ENCODE measurements at regions not wholly inside any gene's neighbourhood (a gene's known extent, or its start where the extent isn't known, plus 50 kb on each side); places are given as distances from the start of the nearest gene placed in this dataset.

DNA sequence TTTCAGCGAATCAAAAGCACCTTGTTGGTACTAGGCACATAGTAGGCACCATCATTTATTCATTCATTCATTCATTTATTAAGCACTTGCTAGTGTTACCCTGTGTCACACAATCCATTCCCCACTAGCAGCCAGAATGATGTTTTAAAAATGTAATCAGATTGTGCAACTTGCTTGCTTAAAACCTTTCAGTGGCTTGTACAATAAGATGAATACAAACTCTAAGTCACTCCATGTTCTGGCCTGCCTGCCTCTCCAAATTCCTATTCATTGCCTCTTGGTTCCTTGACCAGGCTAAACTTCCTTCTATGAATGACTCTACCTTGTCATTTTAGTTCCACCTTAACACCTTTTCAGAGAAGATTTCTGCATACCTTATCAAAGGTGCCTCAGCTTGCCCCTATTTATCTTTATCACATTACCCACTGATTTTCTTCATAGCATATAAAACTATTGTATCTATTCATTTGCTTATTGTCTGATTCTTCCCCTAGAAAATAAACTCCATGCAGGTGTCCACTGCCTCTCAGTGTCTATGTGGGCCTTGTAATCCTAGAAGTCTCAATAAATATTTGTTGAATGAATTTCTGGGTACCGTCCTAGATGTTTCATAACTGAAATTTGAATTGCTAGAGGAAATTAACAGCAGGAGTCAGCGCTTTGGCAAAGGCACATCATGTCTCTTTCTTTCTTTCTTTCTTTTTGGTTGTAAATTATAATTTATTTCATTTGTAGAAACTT lies 169.5 kb downstream of the TMEM26 start:
- Histone ChIP-seq H4K20me1 (ENCODE audit: insufficient read depth, poor library complexity, severe bottlenecking) (no peaks in the 10 kb centered on the region), H3K79me2 (no peaks in the 10 kb centered on the region), H2AFZ (no peak overlapping the region), H3K4me2 (no peak overlapping the region), H3K4me1 (ENCODE audit: insufficient read depth) (no peaks in the 10 kb centered on the region), H3K27ac (no peak overlapping the region), H3K9me3 (ENCODE audit: low read depth) (no peaks in the 10 kb centered on the region), H3K4me3 (no peak overlapping the region), H3K27me3 (no peaks in the 10 kb centered on the region), H3K36me3 (replicated peaks; ENCODE audit: insufficient read depth, low read depth) (no peaks in the 10 kb centered on the region), H3K9me2 (replicated peaks; ENCODE audit: insufficient read depth) (no peaks in the 10 kb centered on the region)
- DNase-seq (ENCODE audit: low spot score), result no peak
- WGBS (ENCODE audit: low lambda C conversion rate, missing lambda C conversion rate), result 73% methylated on average over 3 of the region's 3 CpGs
- TF ChIP-seq, protein P1, sequence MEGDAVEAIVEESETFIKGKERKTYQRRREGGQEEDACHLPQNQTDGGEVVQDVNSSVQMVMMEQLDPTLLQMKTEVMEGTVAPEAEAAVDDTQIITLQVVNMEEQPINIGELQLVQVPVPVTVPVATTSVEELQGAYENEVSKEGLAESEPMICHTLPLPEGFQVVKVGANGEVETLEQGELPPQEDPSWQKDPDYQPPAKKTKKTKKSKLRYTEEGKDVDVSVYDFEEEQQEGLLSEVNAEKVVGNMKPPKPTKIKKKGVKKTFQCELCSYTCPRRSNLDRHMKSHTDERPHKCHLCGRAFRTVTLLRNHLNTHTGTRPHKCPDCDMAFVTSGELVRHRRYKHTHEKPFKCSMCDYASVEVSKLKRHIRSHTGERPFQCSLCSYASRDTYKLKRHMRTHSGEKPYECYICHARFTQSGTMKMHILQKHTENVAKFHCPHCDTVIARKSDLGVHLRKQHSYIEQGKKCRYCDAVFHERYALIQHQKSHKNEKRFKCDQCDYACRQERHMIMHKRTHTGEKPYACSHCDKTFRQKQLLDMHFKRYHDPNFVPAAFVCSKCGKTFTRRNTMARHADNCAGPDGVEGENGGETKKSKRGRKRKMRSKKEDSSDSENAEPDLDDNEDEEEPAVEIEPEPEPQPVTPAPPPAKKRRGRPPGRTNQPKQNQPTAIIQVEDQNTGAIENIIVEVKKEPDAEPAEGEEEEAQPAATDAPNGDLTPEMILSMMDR (IDR thresholded peaks at IDR 0.05; ENCODE audit: poor library complexity), result no peak
- no peak for TF ChIP-seq EZH2 (IDR thresholded peaks at IDR 0.05; ENCODE audit: borderline replicate concordance)
- no peak for TF ChIP-seq EZH2phosphoT487 (IDR thresholded peaks at IDR 0.05; ENCODE audit: low read depth, severe bottlenecking, unreplicated experiment)

DNA sequence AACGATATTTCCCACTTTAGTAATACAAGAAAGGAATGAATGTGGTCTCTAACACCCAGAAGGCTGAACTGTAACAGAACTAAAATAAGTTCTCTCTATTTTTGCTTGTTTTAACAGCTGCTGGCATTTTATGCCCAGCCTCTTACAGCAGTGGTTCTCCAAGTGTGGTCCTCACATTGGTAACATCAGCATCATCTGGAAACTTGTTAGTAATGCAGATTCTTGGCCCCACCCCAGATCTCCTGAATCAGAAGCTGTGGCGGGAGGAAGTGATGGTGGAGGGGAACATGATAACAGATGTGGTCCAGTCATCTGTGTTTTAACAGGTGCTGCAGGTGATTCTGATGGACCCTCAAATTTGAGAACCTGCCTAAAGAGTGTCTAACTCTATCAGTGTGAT lies 170.1 kb downstream of the TMEM26 start:
- Histone ChIP-seq H3K4me1 (ENCODE audit: insufficient read depth) (no peaks in the 10 kb centered on the region), H3K4me2 (no peak overlapping the region), H3K36me3 (replicated peaks; ENCODE audit: insufficient read depth, low read depth) (no peaks in the 10 kb centered on the region), H3K27ac (no peak overlapping the region), H3K9me3 (ENCODE audit: low read depth) (no peaks in the 10 kb centered on the region), H4K20me1 (ENCODE audit: insufficient read depth, poor library complexity, severe bottlenecking) (no peaks in the 10 kb centered on the region), H3K4me3 (no peak overlapping the region), H3K27me3 (no peaks in the 10 kb centered on the region), H3K79me2 (no peaks in the 10 kb centered on the region), H3K9me2 (replicated peaks; ENCODE audit: insufficient read depth) (no peaks in the 10 kb centered on the region), H2AFZ (no peak overlapping the region)
- WGBS (ENCODE audit: low lambda C conversion rate, missing lambda C conversion rate), result 94% methylated on average over 2 of the region's 2 CpGs
- DNase-seq (ENCODE audit: low spot score), result no peak
- TF ChIP-seq EZH2 (IDR thresholded peaks at IDR 0.05; ENCODE audit: borderline replicate concordance), result no peak
- TF ChIP-seq, protein P1 (IDR thresholded peaks at IDR 0.05; ENCODE audit: poor library complexity), result no peak
- TF ChIP-seq EZH2phosphoT487 (IDR thresholded peaks at IDR 0.05; ENCODE audit: low read depth, severe bottlenecking, unreplicated experiment), result no peak

DNA sequence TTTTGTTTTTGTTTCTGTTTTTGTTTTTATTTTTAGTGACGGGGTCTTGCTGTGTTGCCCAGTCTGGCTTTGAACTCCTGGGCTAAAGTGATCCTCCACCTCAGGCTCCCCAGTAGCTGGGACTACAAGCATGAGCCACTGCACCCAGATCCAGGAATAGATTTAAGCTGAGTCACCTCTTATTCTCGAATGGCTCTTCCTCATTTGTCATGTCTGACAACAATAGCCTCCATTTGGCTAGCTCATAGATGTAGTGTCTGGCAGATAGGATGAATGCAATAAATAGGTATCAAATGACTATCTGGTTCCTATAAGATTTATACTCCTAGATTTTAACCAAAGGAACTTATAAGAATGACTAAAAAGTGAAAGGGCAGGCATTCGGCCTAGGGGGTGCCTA lies 172.9 kb downstream of the TMEM26 start:
- no peak overlapping the region for H3K4me3 ChIP-seq

More for the DNA sequence above, 172.9 kb downstream of the TMEM26 start:
- Histone ChIP-seq H3K27ac (no peak overlapping the region), H3K79me2 (no peaks in the 10 kb centered on the region), H3K36me3 (replicated peaks; ENCODE audit: insufficient read depth, low read depth) (no peaks in the 10 kb centered on the region), H3K4me2 (no peak overlapping the region), H3K9me2 (replicated peaks; ENCODE audit: insufficient read depth) (no peaks in the 10 kb centered on the region), H4K20me1 (ENCODE audit: insufficient read depth, poor library complexity, severe bottlenecking) (no peaks in the 10 kb centered on the region), H2AFZ (no peak overlapping the region), H3K9me3 (ENCODE audit: low read depth) (no peaks in the 10 kb centered on the region), H3K27me3 (no peaks in the 10 kb centered on the region), H3K4me1 (ENCODE audit: insufficient read depth) (no peaks in the 10 kb centered on the region)
- 85% methylated on average over 3 of the region's 3 CpGs for WGBS (ENCODE audit: low lambda C conversion rate, missing lambda C conversion rate)
- TF ChIP-seq EZH2phosphoT487 (IDR thresholded peaks at IDR 0.05; ENCODE audit: low read depth, severe bottlenecking, unreplicated experiment), result no peak
- TF ChIP-seq, protein P1 (IDR thresholded peaks at IDR 0.05; ENCODE audit: poor library complexity), result no peak
- TF ChIP-seq EZH2 (IDR thresholded peaks at IDR 0.05; ENCODE audit: borderline replicate concordance), result no peak
- no peak for DNase-seq (ENCODE audit: low spot score)
